Omental fat pad (tissue), 3 donors: ENCODE measurements at regions not wholly inside any gene's neighbourhood (a gene's known extent, or its start where the extent isn't known, plus 50 kb on each side); places are given as distances from the start of the nearest gene placed in this dataset.

Experiments
- ATAC-seq: fragments of 150-250 bp; one replicate; pipeline ENCODE4 v1.9.1; 2016; ENCODE audit warnings: mild to moderate bottlenecking, moderate library complexity; ENCODE audit not compliant: low FRiP score
- DNase-seq: peaks from one replicate; pipeline ENCODE4 v3.0.0-alpha.2; 2019; ENCODE audit warnings: low spot score
- CTCF ChIP-seq, 3 donors: fragments of 450-650 bp; IDR thresholded peaks; one replicate each; pipeline ENCODE4 v1.5.1; 2016 to 2017; ENCODE audit warnings: antibody characterized with exemption in 3 of 3, mild to moderate bottlenecking in 3 of 3, moderate library complexity in 2 of 3

DNA sequence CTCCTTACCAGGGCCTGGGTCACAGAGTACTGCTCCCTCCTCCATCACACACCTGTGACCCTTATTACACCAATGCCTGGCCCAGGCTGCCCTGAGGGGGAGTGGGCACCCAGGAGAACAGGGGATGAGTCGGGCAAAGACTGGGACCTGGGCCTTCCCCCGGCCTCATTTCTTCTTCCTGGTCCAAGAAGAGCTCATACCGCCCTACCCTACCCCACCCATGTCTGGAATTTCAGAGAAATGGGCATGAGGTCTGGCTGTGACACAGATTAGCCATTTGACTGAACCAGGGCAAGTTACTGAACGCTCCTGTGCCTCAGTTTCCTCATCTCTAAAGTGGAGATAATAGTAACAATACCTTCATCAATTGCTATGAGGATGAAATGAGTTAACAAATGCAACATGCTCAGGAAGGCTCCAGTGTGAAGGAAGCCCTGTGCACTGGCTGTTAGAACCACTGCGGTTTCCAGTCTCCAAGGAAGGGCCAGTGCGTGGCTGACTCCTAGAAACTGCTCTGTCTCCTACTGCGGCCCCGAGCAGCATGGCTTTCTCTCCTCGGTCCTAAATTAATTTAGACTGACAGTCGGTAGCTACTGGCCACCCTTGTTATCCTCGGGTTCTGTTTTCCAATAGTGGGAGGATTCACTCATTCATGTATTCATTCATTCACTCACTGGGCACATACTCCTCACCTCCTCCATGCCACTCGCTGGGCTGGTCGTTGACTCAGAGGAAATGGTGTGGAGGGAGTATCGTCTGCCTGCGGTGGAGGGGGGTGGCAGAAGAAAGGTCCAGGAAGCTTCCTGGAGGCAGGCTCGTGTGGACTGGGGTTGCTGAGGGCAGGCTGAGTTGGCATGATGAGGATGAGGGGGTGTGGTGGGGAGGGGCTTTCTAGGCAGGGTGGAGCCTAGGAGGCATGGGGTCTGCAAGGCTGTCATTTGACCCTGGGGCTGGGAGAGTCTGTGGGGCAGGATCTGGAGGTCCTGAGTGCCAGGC is 175.6 kb downstream of the GLI2 start:
- DNase-seq (no peak), ATAC-seq (peak; percentile 51)
- no peak for TF ChIP-seq CTCF (IDR thresholded peaks at IDR 0.05)

- peak; percentile 79 for ATAC-seq
- TF ChIP-seq CTCF (IDR thresholded peaks at IDR 0.05): no peak
- DNase-seq: peak; percentile 44
Measured at GRCh38 chr2:120912101-120912985, 176.7 kb downstream of the GLI2 start.

DNA sequence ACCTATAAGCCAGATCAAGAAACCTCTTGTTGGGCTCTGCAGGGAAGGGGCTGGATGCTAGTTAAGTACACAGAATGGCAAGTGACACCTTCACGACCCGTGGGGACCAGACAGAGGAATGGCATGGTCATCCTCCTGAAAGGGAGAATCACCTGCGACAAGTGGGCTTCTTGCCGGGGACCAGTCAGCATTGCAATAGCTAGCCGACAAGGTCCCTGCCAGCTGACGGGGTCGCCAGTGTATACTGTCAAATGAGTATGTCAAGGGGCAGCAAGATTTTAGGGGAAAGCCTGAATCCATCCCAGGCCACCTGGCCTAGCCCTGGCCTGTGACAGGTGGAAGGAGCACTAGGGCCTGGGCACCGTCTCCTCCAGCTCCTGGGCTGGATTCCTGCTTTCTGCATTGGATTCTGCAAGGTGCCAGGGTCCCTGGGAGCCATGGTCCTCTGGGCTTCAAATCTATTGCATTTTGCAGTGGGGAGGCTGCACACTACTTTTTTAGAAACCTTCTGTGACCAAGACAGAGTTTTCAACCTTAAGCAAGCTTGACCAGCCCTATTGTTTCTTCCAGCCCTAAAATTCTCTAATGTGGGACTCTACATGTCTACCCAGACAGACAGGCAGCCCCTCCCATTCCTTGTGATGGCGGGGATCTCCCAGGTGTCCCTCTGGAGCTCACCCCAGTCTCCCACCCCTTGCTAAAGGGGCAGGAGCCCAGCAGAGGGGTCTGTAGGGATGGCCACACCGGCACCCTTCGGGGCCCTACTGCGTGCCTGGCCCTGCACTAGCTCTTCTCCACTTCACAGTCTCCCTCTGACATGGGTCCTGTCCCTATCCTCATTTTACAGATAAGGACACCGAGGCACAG is 178.5 kb downstream of the GLI2 start:
- no peak for TF ChIP-seq CTCF (IDR thresholded peaks at IDR 0.05)
- ATAC-seq: no peak
- no peak for DNase-seq

DNA sequence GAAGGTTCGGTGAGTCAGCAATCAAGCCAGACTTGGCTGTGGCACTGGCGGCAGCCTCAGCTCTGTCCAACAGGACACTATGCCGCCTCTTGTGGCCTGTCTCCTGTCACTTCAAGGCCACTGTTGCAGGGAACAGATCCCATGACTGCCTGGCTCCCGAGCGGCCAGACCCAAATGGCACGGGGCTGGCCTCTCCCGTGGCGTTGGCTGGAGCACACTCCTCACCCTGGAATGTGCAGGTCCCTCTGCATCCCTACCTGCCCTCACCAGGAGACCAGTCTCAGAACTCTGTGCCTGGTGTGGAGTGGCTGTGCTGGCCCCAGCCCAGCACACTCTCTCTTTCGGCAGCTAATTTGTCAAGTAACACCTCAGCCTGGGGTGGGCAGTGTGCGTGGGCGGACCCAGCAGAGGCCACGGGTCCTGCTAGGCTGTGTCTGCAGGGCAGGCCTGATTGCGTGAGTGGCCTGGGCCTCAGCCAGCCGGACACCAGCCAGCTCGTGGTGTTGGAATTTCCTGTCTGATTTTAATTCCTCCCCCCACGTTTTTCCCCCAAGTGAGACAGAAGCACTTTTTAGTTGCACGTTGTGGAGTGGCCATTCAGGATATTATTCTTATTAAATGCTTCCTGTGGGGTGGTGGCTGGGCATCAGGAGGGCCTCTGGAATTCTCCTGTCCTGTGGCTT is 179.3 kb downstream of the GLI2 start:
- DNase-seq: peak; percentile 58
- ATAC-seq: peak; percentile 57
- no peak for TF ChIP-seq CTCF (IDR thresholded peaks at IDR 0.05)

DNA sequence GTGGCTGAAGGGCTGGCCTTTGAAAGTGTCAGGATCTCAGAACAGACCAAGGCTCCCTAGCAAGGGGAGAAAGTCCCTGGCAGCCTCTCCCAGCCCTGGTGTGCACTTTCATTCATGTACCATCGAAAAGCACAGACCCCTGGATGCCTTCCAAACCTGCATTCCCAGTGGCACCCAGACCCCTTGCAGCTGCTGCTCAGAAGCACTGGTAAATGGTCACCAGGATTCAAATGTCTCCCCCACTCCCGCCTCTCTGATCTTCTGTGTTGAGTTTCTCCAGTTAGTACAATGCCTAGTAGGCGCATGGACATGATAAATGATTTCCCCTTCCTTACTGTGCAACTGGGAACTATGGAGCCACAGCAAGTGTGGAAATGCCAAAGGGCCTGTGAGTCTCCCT is 180.0 kb downstream of the GLI2 start:
- ATAC-seq (no peak), DNase-seq (no peak)
- no peak for TF ChIP-seq CTCF (IDR thresholded peaks at IDR 0.05)

DNA sequence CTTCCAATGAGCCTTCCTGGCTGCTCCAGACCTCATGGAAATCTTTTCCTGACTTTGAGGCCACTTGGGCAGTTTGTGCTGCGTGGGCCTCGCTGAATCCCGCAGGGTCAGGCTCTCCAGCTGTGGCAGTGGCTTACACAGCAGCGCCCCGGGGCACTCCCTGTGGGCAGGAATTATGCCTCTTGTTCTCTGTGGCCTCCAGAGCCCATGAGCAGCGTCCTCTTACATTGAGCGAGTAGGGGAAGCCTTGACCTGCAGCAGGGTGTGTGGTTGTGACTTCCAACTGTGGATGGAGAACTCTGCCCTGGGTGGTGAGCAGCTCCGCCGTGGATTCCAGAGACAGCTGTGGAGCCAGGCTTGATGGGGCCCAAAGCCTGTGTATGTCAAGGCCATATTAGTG is 180.8 kb downstream of the GLI2 start:
- DNase-seq (no peak), ATAC-seq (no peak)
- no peak for TF ChIP-seq CTCF (IDR thresholded peaks at IDR 0.05)
